Neural crest cell (in vitro differentiated cells): ENCODE measurements at regions not wholly inside any gene's neighbourhood (a gene's known extent, or its start where the extent isn't known, plus 50 kb on each side); places are given as distances from the start of the nearest gene placed in this dataset.
"Not testable (repeated sequence)": the region's sequence is repeated elsewhere in the genome, so short reads cannot be mapped to it uniquely, and the experiment has no call there.

Experiments used
- DNase-seq: peaks from one replicate; pipeline ENCODE4 v3.0.0; 2021; ENCODE audit warnings: low read depth, mixed read lengths, low spot score
- H3K27ac Mint-ChIP-seq: one replicate; pipeline ENCODE4 v1.8.0; 2021; ENCODE audit warnings: mild to moderate bottlenecking, mixed read lengths; ENCODE audit not compliant: unreplicated experiment
- H3K27me3 Mint-ChIP-seq: 2 replicates; pipeline ENCODE4 v1.8.0; 2021; ENCODE audit warnings: low read depth, mild to moderate bottlenecking, mixed read lengths
- H3K36me3 Mint-ChIP-seq: 2 replicates; pipeline ENCODE4 v1.8.0; 2021; ENCODE audit warnings: low read depth, mild to moderate bottlenecking, mixed read lengths
- H3K4me1 Mint-ChIP-seq: 2 replicates; pipeline ENCODE4 v1.8.0; 2021; ENCODE audit warnings: mixed read lengths
- H3K4me3 Mint-ChIP-seq: one replicate; pipeline ENCODE4 v1.8.0; 2021; ENCODE audit warnings: mild to moderate bottlenecking, mixed read lengths
- H3K9me3 Mint-ChIP-seq: 2 replicates; pipeline ENCODE4 v1.8.0; 2021; ENCODE audit warnings: mixed read lengths
- CTCF ChIP-seq: fragments of 200-600 bp; sonication (generic); conservative IDR thresholded peaks from 2 replicates; pipeline ENCODE4 v1.5.0; 2021; ENCODE audit warnings: antibody characterized with exemption, mild to moderate bottlenecking

GRCh38 chr7:29657288-29657687, 93.7 kb downstream of the PRR15 start:
- no peaks in the 10 kb centered on the region for H3K4me1 Mint-ChIP-seq
- DNase-seq, result no peak
- H3K27ac Mint-ChIP-seq, result no peak overlapping the region
- no peak overlapping the region for H3K4me3 Mint-ChIP-seq
- no peaks in the 10 kb centered on the region for H3K36me3 Mint-ChIP-seq
- no peaks in the 10 kb centered on the region for H3K27me3 Mint-ChIP-seq
- no peak for TF ChIP-seq CTCF
- no peaks in the 10 kb centered on the region for H3K9me3 Mint-ChIP-seq

GRCh38 chr7:29657856-29658255, 94.2 kb downstream of the PRR15 start:
- no peaks in the 10 kb centered on the region for H3K27me3 Mint-ChIP-seq
- H3K9me3 Mint-ChIP-seq, result no peaks in the 10 kb centered on the region
- H3K36me3 Mint-ChIP-seq, result no peaks in the 10 kb centered on the region
- H3K4me3 Mint-ChIP-seq, result no peak overlapping the region
- no peaks in the 10 kb centered on the region for H3K4me1 Mint-ChIP-seq
- H3K27ac Mint-ChIP-seq, result no peak overlapping the region
- no peak for DNase-seq
- TF ChIP-seq CTCF, result no peak

GRCh38 chr7:29659213-29659612, 95.6 kb downstream of the PRR15 start:
- not testable (repeated sequence) for H3K9me3 Mint-ChIP-seq, H3K36me3 Mint-ChIP-seq, H3K27ac Mint-ChIP-seq, DNase-seq, H3K27me3 Mint-ChIP-seq, H3K4me3 Mint-ChIP-seq, H3K4me1 Mint-ChIP-seq

GRCh38 chr7:29662899-29663298, 99.3 kb downstream of the PRR15 start:
- H3K27ac Mint-ChIP-seq, H3K27me3 Mint-ChIP-seq, H3K9me3 Mint-ChIP-seq, DNase-seq, H3K4me3 Mint-ChIP-seq, H3K36me3 Mint-ChIP-seq: not testable (repeated sequence)
- peaks cover 18% of the 10 kb centered on the region for H3K4me1 Mint-ChIP-seq

GRCh38 chr7:29664999-29665398, 101.4 kb downstream of the PRR15 start:
- H3K4me1 Mint-ChIP-seq, result peaks cover 27% of the 10 kb centered on the region
- not testable (repeated sequence) for H3K36me3 Mint-ChIP-seq, H3K27ac Mint-ChIP-seq, H3K4me3 Mint-ChIP-seq, H3K9me3 Mint-ChIP-seq, H3K27me3 Mint-ChIP-seq, DNase-seq

- DNase-seq, H3K9me3 Mint-ChIP-seq, H3K27me3 Mint-ChIP-seq, H3K4me3 Mint-ChIP-seq, H3K27ac Mint-ChIP-seq, H3K36me3 Mint-ChIP-seq: not testable (repeated sequence)
- H3K4me1 Mint-ChIP-seq, result peaks cover 27% of the 10 kb centered on the region
Measured at GRCh38 chr7:29667096-29667669, 103.5 kb downstream of the PRR15 start.

- H3K4me3 Mint-ChIP-seq, H3K27me3 Mint-ChIP-seq, H3K36me3 Mint-ChIP-seq, H3K27ac Mint-ChIP-seq, H3K9me3 Mint-ChIP-seq, DNase-seq: not testable (repeated sequence)
- peaks cover 10% of the 10 kb centered on the region for H3K4me1 Mint-ChIP-seq
Measured at GRCh38 chr7:29671286-29671685, 107.7 kb downstream of the PRR15 start.

- H3K4me3 Mint-ChIP-seq, result not testable (repeated sequence)
Measured at GRCh38 chr7:29673635-29674034, 110.0 kb downstream of the PRR15 start.

GRCh38 chr7:29674626-29675025, 111.0 kb downstream of the PRR15 start:
- not testable (repeated sequence) for H3K36me3 Mint-ChIP-seq, H3K27ac Mint-ChIP-seq, H3K9me3 Mint-ChIP-seq, H3K27me3 Mint-ChIP-seq, DNase-seq, H3K4me3 Mint-ChIP-seq, H3K4me1 Mint-ChIP-seq

More at GRCh38 chr7:29673635-29674034, 110.0 kb downstream of the PRR15 start:
- H3K4me1 Mint-ChIP-seq, H3K36me3 Mint-ChIP-seq, H3K9me3 Mint-ChIP-seq, DNase-seq, H3K27me3 Mint-ChIP-seq, H3K27ac Mint-ChIP-seq: not testable (repeated sequence)

GRCh38 chr7:29677254-29677653, 113.6 kb downstream of the PRR15 start:
- H3K4me3 Mint-ChIP-seq, DNase-seq, H3K27me3 Mint-ChIP-seq, H3K9me3 Mint-ChIP-seq, H3K36me3 Mint-ChIP-seq, H3K27ac Mint-ChIP-seq: not testable (repeated sequence)
- H3K4me1 Mint-ChIP-seq, result peaks cover 12% of the 10 kb centered on the region

GRCh38 chr7:29679963-29680362, 116.3 kb downstream of the PRR15 start:
- not testable (repeated sequence) for H3K36me3 Mint-ChIP-seq, H3K9me3 Mint-ChIP-seq, H3K27ac Mint-ChIP-seq, DNase-seq, H3K27me3 Mint-ChIP-seq, H3K4me3 Mint-ChIP-seq
- H3K4me1 Mint-ChIP-seq, result peaks cover 20% of the 10 kb centered on the region

- Mint-ChIP-seq H3K4me3 (peak overlapping the region; percentile 56), H3K4me1 (peaks cover 20% of the 10 kb centered on the region)
- H3K27me3 Mint-ChIP-seq, DNase-seq, H3K36me3 Mint-ChIP-seq, H3K9me3 Mint-ChIP-seq, H3K27ac Mint-ChIP-seq: not testable (repeated sequence)
Measured at GRCh38 chr7:29680601-29681000, 117.0 kb downstream of the PRR15 start.
